SW480 (cell line): ENCODE measurements at regions not wholly inside any gene's neighbourhood (a gene's known extent, or its start where the extent isn't known, plus 50 kb on each side); places are given as distances from the start of the nearest gene placed in this dataset.

ENCODE experiments used
- DNase-seq: peaks from one replicate; pipeline ENCODE4 v3.0.0-alpha.2; 2016; ENCODE audit warnings: low spot score

- no peak for DNase-seq
Measured at GRCh38 chr5:144798595-144798994, 627.9 kb downstream of the KCTD16 start.

- DNase-seq: no peak
Measured at GRCh38 chr5:144794922-144795321, 624.2 kb downstream of the KCTD16 start.

GRCh38 chr5:144788556-144788955 is 617.9 kb downstream of the KCTD16 start:
- no peak for DNase-seq

- DNase-seq: no peak
Measured at GRCh38 chr5:144788046-144788445, 617.4 kb downstream of the KCTD16 start.

- DNase-seq: no peak
Measured at GRCh38 chr5:144779368-144779767, 608.7 kb downstream of the KCTD16 start.

- no peak for DNase-seq
Measured at GRCh38 chr5:144778561-144778960, 607.9 kb downstream of the KCTD16 start.

- DNase-seq: no peak
Measured at GRCh38 chr5:144774197-144774596, 603.5 kb downstream of the KCTD16 start.

- DNase-seq: no peak
Measured at GRCh38 chr5:144773628-144774027, 603.0 kb downstream of the KCTD16 start.

- DNase-seq: no peak
Measured at GRCh38 chr5:144771802-144772201, 601.1 kb downstream of the KCTD16 start.

GRCh38 chr5:144742361-144742760 is 571.7 kb downstream of the KCTD16 start:
- DNase-seq: no peak

- no peak for DNase-seq
Measured at GRCh38 chr5:144731786-144732185, 561.1 kb downstream of the KCTD16 start.

- no peak for DNase-seq
Measured at GRCh38 chr5:144712090-144712489, 541.4 kb downstream of the KCTD16 start.

- no peak for DNase-seq
Measured at GRCh38 chr5:144711172-144711571, 540.5 kb downstream of the KCTD16 start.

GRCh38 chr5:144710637-144711036 is 540.0 kb downstream of the KCTD16 start:
- DNase-seq: no peak

GRCh38 chr5:144703776-144704175 is 533.1 kb downstream of the KCTD16 start:
- no peak for DNase-seq

- DNase-seq: no peak
Measured at GRCh38 chr5:144698484-144698883, 527.8 kb downstream of the KCTD16 start.

GRCh38 chr5:144697847-144698262 is 527.2 kb downstream of the KCTD16 start:
- no peak for DNase-seq

- no peak for DNase-seq
Measured at GRCh38 chr5:144691936-144692335, 521.3 kb downstream of the KCTD16 start.

GRCh38 chr5:144684899-144685298 is 514.2 kb downstream of the KCTD16 start:
- DNase-seq: no peak

- no peak for DNase-seq
Measured at GRCh38 chr5:144680711-144681110, 510.0 kb downstream of the KCTD16 start.

GRCh38 chr5:144671066-144671465 is 500.4 kb downstream of the KCTD16 start:
- no peak for DNase-seq

GRCh38 chr5:144659634-144660227 is 489.1 kb downstream of the KCTD16 start:
- no peak for DNase-seq

- DNase-seq: no peak
Measured at GRCh38 chr5:144644317-144644716, 473.6 kb downstream of the KCTD16 start.

- no peak for DNase-seq
Measured at GRCh38 chr5:144638787-144639186, 468.1 kb downstream of the KCTD16 start.

GRCh38 chr5:144634138-144634537 is 463.5 kb downstream of the KCTD16 start:
- no peak for DNase-seq
